Neural crest cell (in vitro differentiated cells): ENCODE measurements at regions not wholly inside any gene's neighbourhood (a gene's known extent, or its start where the extent isn't known, plus 50 kb on each side); places are given as distances from the start of the nearest gene placed in this dataset.

Experiments
- DNase-seq: peaks from one replicate; pipeline ENCODE4 v3.0.0; 2021; ENCODE audit warnings: low read depth, mixed read lengths, low spot score
- H3K27ac Mint-ChIP-seq: one replicate; pipeline ENCODE4 v1.8.0; 2021; ENCODE audit warnings: mild to moderate bottlenecking, mixed read lengths; ENCODE audit not compliant: unreplicated experiment
- H3K27me3 Mint-ChIP-seq: 2 replicates; pipeline ENCODE4 v1.8.0; 2021; ENCODE audit warnings: low read depth, mild to moderate bottlenecking, mixed read lengths
- H3K36me3 Mint-ChIP-seq: 2 replicates; pipeline ENCODE4 v1.8.0; 2021; ENCODE audit warnings: low read depth, mild to moderate bottlenecking, mixed read lengths
- H3K4me1 Mint-ChIP-seq: 2 replicates; pipeline ENCODE4 v1.8.0; 2021; ENCODE audit warnings: mixed read lengths
- H3K4me3 Mint-ChIP-seq: one replicate; pipeline ENCODE4 v1.8.0; 2021; ENCODE audit warnings: mild to moderate bottlenecking, mixed read lengths
- H3K9me3 Mint-ChIP-seq: 2 replicates; pipeline ENCODE4 v1.8.0; 2021; ENCODE audit warnings: mixed read lengths
- CTCF ChIP-seq: fragments of 200-600 bp; sonication (generic); conservative IDR thresholded peaks from 2 replicates; pipeline ENCODE4 v1.5.0; 2021; ENCODE audit warnings: antibody characterized with exemption, mild to moderate bottlenecking

GRCh38 chr11:36753960-36754359, 155.9 kb upstream of the RAG2 start:
- Mint-ChIP-seq H3K36me3 (no peaks in the 10 kb centered on the region), H3K9me3 (no peaks in the 10 kb centered on the region), H3K27me3 (peaks cover 4% of the 10 kb centered on the region), H3K4me3 (no peak overlapping the region), H3K4me1 (no peaks in the 10 kb centered on the region), H3K27ac (no peak overlapping the region)
- TF ChIP-seq CTCF, result no peak
- no peak for DNase-seq

DNA sequence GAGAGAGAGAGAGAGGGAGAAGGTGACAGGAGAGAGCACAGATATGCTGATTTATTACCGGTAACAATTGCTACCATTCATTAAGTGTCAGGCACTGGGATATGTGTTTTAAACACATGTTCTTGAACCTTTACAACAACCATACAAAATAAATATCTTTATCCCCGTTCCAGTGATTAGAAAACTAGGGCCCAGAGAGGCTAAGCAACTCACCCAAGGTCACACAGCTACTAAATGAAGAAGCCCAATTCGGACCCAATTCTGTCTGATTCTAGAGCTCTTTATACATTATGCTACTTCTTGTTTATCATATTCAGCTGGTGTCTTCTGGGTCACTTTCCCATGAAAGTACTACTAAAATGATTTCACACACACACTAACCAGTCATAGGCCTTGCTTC, 154.0 kb upstream of the RAG2 start:
- Mint-ChIP-seq H3K9me3 (no peaks in the 10 kb centered on the region), H3K4me1 (no peaks in the 10 kb centered on the region), H3K27ac (no peak overlapping the region)

GRCh38 chr11:36751335-36751781, 153.3 kb upstream of the RAG2 start:
- TF ChIP-seq CTCF, result no peak
- no peak for DNase-seq
- Mint-ChIP-seq H3K36me3 (no peaks in the 10 kb centered on the region), H3K9me3 (no peaks in the 10 kb centered on the region), H3K4me3 (no peak overlapping the region), H3K27ac (no peak overlapping the region), H3K27me3 (peaks cover 11% of the 10 kb centered on the region), H3K4me1 (no peaks in the 10 kb centered on the region)

More for the DNA sequence above, 154.0 kb upstream of the RAG2 start:
- Mint-ChIP-seq H3K36me3 (no peaks in the 10 kb centered on the region), H3K27me3 (peaks cover 11% of the 10 kb centered on the region), H3K4me3 (no peak overlapping the region)
- no peak for DNase-seq
- TF ChIP-seq CTCF, result no peak

GRCh38 chr11:36750349-36750748, 152.3 kb upstream of the RAG2 start:
- H3K27ac Mint-ChIP-seq, result no peak overlapping the region
- no peak overlapping the region for H3K4me3 Mint-ChIP-seq
- no peaks in the 10 kb centered on the region for H3K9me3 Mint-ChIP-seq
- no peak for TF ChIP-seq CTCF
- no peak for DNase-seq
- H3K4me1 Mint-ChIP-seq, result no peaks in the 10 kb centered on the region
- no peaks in the 10 kb centered on the region for H3K36me3 Mint-ChIP-seq
- H3K27me3 Mint-ChIP-seq, result peaks cover 9% of the 10 kb centered on the region

DNA sequence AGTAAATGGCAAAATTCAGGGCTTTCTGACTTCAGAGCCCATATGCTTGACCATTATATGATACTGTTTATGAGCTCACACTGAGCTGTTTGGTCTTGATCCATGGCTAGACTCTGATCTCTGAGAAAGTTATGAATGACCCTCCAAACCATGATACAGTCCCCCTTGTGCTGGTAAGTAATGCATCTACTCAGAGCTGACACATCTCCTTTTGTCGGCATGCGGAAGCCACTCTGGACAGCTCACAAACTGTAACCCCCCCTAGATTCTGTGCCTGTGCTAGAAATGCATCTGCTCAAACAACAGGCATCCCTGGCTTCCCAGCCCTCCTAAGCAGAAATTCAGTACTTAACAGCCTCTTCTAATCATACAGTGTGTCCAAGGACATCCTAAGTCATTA, 150.8 kb upstream of the RAG2 start:
- no peak overlapping the region for H3K4me3 Mint-ChIP-seq
- H3K27ac Mint-ChIP-seq, result no peak overlapping the region
- no peaks in the 10 kb centered on the region for H3K9me3 Mint-ChIP-seq
- no peak for DNase-seq
- H3K36me3 Mint-ChIP-seq, result no peaks in the 10 kb centered on the region
- H3K4me1 Mint-ChIP-seq, result peaks cover 3% of the 10 kb centered on the region
- no peak for TF ChIP-seq CTCF
- H3K27me3 Mint-ChIP-seq, result peaks cover 15% of the 10 kb centered on the region
